ENCODE measurements at regions not wholly inside any gene's neighbourhood (a gene's known extent, or its start where the extent isn't known, plus 50 kb on each side); places are given as distances from the start of the nearest gene placed in this dataset.

DNA sequence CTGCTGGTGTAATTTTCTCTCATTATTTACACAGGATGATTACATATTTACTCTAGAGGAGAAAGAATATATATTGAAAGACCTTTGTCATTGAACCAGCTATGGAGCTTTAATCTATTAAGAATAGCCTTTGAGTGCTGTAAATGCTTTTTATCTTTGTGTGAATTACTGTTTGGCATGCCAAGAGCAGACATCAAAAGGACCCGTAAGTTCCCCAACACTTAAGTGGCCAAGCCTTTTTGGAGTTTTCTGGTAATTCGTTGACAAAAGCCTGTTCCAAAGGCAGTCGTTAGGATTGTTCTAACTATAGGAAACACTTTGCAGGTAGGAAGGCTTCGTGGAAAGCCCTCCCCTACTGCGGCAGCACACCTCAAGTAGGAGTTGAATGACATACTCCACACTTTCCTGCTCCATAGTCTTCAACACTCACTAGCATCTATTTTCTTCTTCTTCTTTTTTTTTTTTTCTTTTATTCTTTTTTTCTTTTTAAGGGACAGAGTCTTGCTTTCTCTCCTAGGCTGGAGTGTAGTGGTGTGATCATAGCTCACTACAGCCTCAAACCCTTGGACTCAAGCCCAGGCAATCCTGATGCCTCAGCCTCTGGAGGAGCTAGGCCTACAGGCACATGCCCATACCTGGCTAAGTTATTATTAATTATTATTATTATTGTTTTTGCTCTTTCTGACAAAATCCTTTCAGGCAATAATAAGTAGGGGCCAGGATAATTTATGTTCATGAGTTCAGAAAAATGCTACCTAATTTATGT, 98.6 kb downstream of the SUCNR1 start:
- TF ChIP-seq, protein P1, sequence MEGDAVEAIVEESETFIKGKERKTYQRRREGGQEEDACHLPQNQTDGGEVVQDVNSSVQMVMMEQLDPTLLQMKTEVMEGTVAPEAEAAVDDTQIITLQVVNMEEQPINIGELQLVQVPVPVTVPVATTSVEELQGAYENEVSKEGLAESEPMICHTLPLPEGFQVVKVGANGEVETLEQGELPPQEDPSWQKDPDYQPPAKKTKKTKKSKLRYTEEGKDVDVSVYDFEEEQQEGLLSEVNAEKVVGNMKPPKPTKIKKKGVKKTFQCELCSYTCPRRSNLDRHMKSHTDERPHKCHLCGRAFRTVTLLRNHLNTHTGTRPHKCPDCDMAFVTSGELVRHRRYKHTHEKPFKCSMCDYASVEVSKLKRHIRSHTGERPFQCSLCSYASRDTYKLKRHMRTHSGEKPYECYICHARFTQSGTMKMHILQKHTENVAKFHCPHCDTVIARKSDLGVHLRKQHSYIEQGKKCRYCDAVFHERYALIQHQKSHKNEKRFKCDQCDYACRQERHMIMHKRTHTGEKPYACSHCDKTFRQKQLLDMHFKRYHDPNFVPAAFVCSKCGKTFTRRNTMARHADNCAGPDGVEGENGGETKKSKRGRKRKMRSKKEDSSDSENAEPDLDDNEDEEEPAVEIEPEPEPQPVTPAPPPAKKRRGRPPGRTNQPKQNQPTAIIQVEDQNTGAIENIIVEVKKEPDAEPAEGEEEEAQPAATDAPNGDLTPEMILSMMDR (IDR thresholded peaks at IDR 0.05; ENCODE audit: control extremely low read depth in 1 of 3, insufficient read depth in 1 of 3, low read depth in 1 of 3, low read length in 3 of 3), result no peak
- TF ChIP-seq RBBP5 (IDR thresholded peaks at IDR 0.05; ENCODE audit: borderline replicate concordance, low read depth, low read length) (no peak), TAF7 (optimal IDR thresholded peaks at IDR 0.05; ENCODE audit: borderline replicate concordance, low read depth, low read length) (no peak), NANOG (IDR thresholded peaks at IDR 0.05; ENCODE audit: insufficient read depth, low read depth, low read length, poor library complexity, severe bottlenecking) (no peak), ZNF274 (IDR thresholded peaks at IDR 0.05; ENCODE audit: borderline replicate concordance, extremely low read depth, low read length) (no peak), CEBPB (IDR thresholded peaks at IDR 0.05; ENCODE audit: low read depth, low read length) (no peak), SRF (IDR thresholded peaks at IDR 0.05; ENCODE audit: low read depth, low read length) (no peak), MAFK (IDR thresholded peaks at IDR 0.05; ENCODE audit: low read depth, low read length) (no peak), SIN3A (conservative IDR thresholded peaks at IDR 0.05 in 1 of 2, IDR thresholded peaks at IDR 0.05 in 1 of 2; ENCODE audit: low read depth in 1 of 2, low read length in 2 of 2) (no peak), POLR2AphosphoS5 (IDR thresholded peaks at IDR 0.05; ENCODE audit: low read depth, low read length) (no peak)
